Mesendoderm (in vitro differentiated cells): ENCODE measurements at regions not wholly inside any gene's neighbourhood (a gene's known extent, or its start where the extent isn't known, plus 50 kb on each side); places are given as distances from the start of the nearest gene placed in this dataset.

Experiments used
- DNase-seq: peaks from one replicate; pipeline ENCODE4 v3.0.0; 2013
- H2AK5ac ChIP-seq: 2 replicates; pipeline ENCODE4 v1.6.1; 2013; ENCODE audit warnings: low read length, inconsistent platforms
- H2BK120ac ChIP-seq: 2 replicates; pipeline ENCODE4 v1.6.1; 2013; ENCODE audit warnings: low read depth, mild to moderate bottlenecking, low read length, moderate library complexity, mixed read lengths
- H2BK15ac ChIP-seq: replicated peaks from 2 replicates; pipeline ENCODE4 v1.6.1; 2013; ENCODE audit warnings: low read depth, mild to moderate bottlenecking, moderate library complexity
- H2BK5ac ChIP-seq: 2 replicates; pipeline ENCODE4 v1.6.1; 2013; ENCODE audit warnings: low read length, inconsistent platforms
- H3K18ac ChIP-seq: 2 replicates; pipeline ENCODE4 v1.6.1; 2013; ENCODE audit warnings: mild to moderate bottlenecking, low read length, mixed read lengths
- H3K23ac ChIP-seq: one replicate; pipeline ENCODE4 v1.6.1; 2013; ENCODE audit warnings: low read length
- H3K27ac ChIP-seq: 2 replicates; pipeline ENCODE4 v1.5.1; 2013; ENCODE audit warnings: low read depth, mild to moderate bottlenecking, inconsistent platforms, low read length, moderate library complexity
- H3K27me3 ChIP-seq: 2 replicates; pipeline ENCODE4 v1.6.1; 2013; ENCODE audit warnings: low read length, control low read depth, mild to moderate bottlenecking, inconsistent platforms; ENCODE audit not compliant: insufficient read depth, poor library complexity
- H3K36me3 ChIP-seq: 2 replicates; pipeline ENCODE4 v1.6.1; 2013; ENCODE audit warnings: low read length, inconsistent platforms; ENCODE audit not compliant: control insufficient read depth, insufficient read depth
- H3K4ac ChIP-seq: one replicate; pipeline ENCODE4 v1.6.1; 2013; ENCODE audit warnings: low read depth, mild to moderate bottlenecking, low read length, moderate library complexity
- H3K4me1 ChIP-seq: 2 replicates; pipeline ENCODE4 v1.6.1; 2013; ENCODE audit warnings: low read depth, low read length, inconsistent platforms; ENCODE audit not compliant: control insufficient read depth
- H3K4me2 ChIP-seq: 2 replicates; pipeline ENCODE4 v1.6.1; 2013; ENCODE audit warnings: low read length
- H3K4me3 ChIP-seq: 2 replicates; pipeline ENCODE4 v1.5.1; 2013; ENCODE audit warnings: mild to moderate bottlenecking, low read length
- H3K56ac ChIP-seq: one replicate; pipeline ENCODE4 v1.6.1; 2013; ENCODE audit warnings: low read length
- H3K79me1 ChIP-seq: 2 replicates; pipeline ENCODE4 v1.6.1; 2013; ENCODE audit warnings: low read length, inconsistent platforms
- H3K79me2 ChIP-seq: 2 replicates; pipeline ENCODE4 v1.6.1; 2013; ENCODE audit warnings: mild to moderate bottlenecking, low read length; ENCODE audit not compliant: control insufficient read depth, insufficient read depth
- H3K9ac ChIP-seq: 2 replicates; pipeline ENCODE4 v1.6.1; 2013; ENCODE audit warnings: low read length, inconsistent platforms
- H4K5ac ChIP-seq: one replicate; pipeline ENCODE4 v1.6.1; 2013; ENCODE audit warnings: low read length
- H4K8ac ChIP-seq: one replicate; pipeline ENCODE4 v1.6.1; 2013; ENCODE audit warnings: low read depth, mild to moderate bottlenecking, control low read depth, low read length, moderate library complexity
- WGBS: extraction: QIAGEN DNeasy Blood & Tissue Kit; methylation state at CpG from one replicate; pipeline ENCODE4 v1.1.7; 2013; ENCODE audit warnings: low lambda C conversion rate, missing lambda C conversion rate; ENCODE audit not compliant: insufficient coverage; ENCODE audit errors: extremely low coverage; 5-methylcytosine and 5-hydroxymethylcytosine counted together

- H3K4me3 ChIP-seq = no peak overlapping the region
- no peak overlapping the region for H2BK5ac ChIP-seq
- H2BK15ac ChIP-seq = no peak overlapping the region
- WGBS = no CpG with 5 or more reads among the region's 1 CpG
- H3K56ac ChIP-seq = no peak overlapping the region
- H3K9ac ChIP-seq = no peak overlapping the region
- H3K27ac ChIP-seq = no peak overlapping the region
- H4K8ac ChIP-seq = no peak overlapping the region
- H2BK120ac ChIP-seq = no peak overlapping the region
- no peak overlapping the region for H3K18ac ChIP-seq
- no peak overlapping the region for H2AK5ac ChIP-seq
- H3K79me1 ChIP-seq = no peaks in the 10 kb centered on the region
- H4K5ac ChIP-seq = no peak overlapping the region
- DNase-seq = no peak
- no peaks in the 10 kb centered on the region for H3K79me2 ChIP-seq
- no peak overlapping the region for H3K4ac ChIP-seq
- H3K23ac ChIP-seq = no peak overlapping the region
- no peaks in the 10 kb centered on the region for H3K36me3 ChIP-seq
- no peak overlapping the region for H3K4me2 ChIP-seq
- no peaks in the 10 kb centered on the region for H3K27me3 ChIP-seq
- no peaks in the 10 kb centered on the region for H3K4me1 ChIP-seq
Observed at GRCh38 chr9:119941091-119941490, 571.9 kb upstream of the BRINP1 start.

DNA sequence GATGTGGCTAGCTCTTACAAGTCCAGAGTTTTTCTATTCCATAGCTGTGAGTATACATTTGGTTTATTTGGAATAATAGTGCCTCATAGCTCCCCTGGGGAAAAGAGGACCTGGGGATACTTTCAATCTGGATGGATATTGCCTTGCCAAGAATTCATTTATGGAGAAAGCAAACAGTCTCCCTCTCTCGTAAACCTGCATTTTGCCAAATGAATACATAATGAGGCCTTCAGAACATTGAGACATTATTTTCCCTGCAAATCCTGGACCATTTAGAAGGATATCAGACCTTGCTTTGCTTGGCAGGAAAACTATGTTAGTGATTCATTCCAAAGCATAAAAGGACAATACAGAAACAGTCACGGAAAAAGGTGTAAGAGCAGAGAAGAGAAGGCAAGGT is 569.6 kb upstream of the BRINP1 start:
- no peak for DNase-seq
- H3K4me2 ChIP-seq = no peak overlapping the region
- no peaks in the 10 kb centered on the region for H3K79me2 ChIP-seq
- H3K4me3 ChIP-seq = no peak overlapping the region
- no peak overlapping the region for H3K4ac ChIP-seq
- no peaks in the 10 kb centered on the region for H3K4me1 ChIP-seq
- H2AK5ac ChIP-seq = no peak overlapping the region
- WGBS = no CpG with 5 or more reads among the region's 2 CpGs
- no peak overlapping the region for H3K27ac ChIP-seq
- no peak overlapping the region for H4K5ac ChIP-seq
- H2BK120ac ChIP-seq = no peak overlapping the region
- no peak overlapping the region for H2BK5ac ChIP-seq
- no peak overlapping the region for H4K8ac ChIP-seq
- H3K79me1 ChIP-seq = no peaks in the 10 kb centered on the region
- H3K23ac ChIP-seq = no peak overlapping the region
- no peak overlapping the region for H2BK15ac ChIP-seq
- no peak overlapping the region for H3K9ac ChIP-seq
- H3K18ac ChIP-seq = no peak overlapping the region
- no peak overlapping the region for H3K56ac ChIP-seq
- H3K27me3 ChIP-seq = no peaks in the 10 kb centered on the region
- H3K36me3 ChIP-seq = no peaks in the 10 kb centered on the region

DNA sequence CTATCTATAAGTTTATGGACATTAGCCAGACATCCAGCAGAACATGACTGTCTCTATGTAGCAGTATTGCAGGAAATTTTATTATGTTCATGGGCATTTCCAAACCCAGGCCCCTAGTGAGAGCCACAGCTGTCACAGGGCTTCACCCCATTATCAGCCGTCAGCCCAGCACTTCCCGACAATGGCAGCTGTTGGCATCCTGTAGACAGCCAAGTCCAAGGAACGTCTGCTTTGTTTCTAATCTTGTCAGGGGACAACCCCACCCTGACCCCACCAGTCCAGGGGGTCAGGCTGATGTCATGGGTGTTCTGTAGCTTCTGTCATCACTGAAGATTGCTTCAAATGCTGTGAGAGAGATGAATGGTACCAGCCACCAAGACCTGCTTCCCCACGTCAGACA is 565.3 kb upstream of the BRINP1 start:
- Histone ChIP-seq H3K4me2 (no peak overlapping the region), H3K9ac (no peak overlapping the region), H3K4me3 (no peak overlapping the region), H4K5ac (no peak overlapping the region), H3K27me3 (no peaks in the 10 kb centered on the region), H3K4me1 (no peaks in the 10 kb centered on the region), H2AK5ac (no peak overlapping the region), H2BK120ac (no peak overlapping the region), H2BK5ac (no peak overlapping the region), H3K4ac (no peak overlapping the region), H3K79me2 (no peaks in the 10 kb centered on the region), H3K23ac (no peak overlapping the region), H3K79me1 (no peaks in the 10 kb centered on the region), H3K36me3 (no peaks in the 10 kb centered on the region), H3K27ac (no peak overlapping the region), H2BK15ac (no peak overlapping the region), H4K8ac (no peak overlapping the region), H3K56ac (no peak overlapping the region), H3K18ac (no peak overlapping the region)
- DNase-seq = no peak
- no CpG with 5 or more reads among the region's 4 CpGs for WGBS

- Histone ChIP-seq H4K8ac (no peak overlapping the region), H3K79me1 (no peaks in the 10 kb centered on the region), H3K9ac (no peak overlapping the region), H3K18ac (no peak overlapping the region), H3K4me3 (no peak overlapping the region), H3K23ac (no peak overlapping the region), H4K5ac (no peak overlapping the region), H2BK5ac (no peak overlapping the region), H3K4me1 (no peaks in the 10 kb centered on the region), H3K27me3 (no peaks in the 10 kb centered on the region), H2BK120ac (no peak overlapping the region), H2BK15ac (no peak overlapping the region), H3K79me2 (no peaks in the 10 kb centered on the region), H3K56ac (no peak overlapping the region), H3K27ac (no peak overlapping the region), H2AK5ac (no peak overlapping the region), H3K4ac (no peak overlapping the region), H3K4me2 (no peak overlapping the region), H3K36me3 (no peaks in the 10 kb centered on the region)
- WGBS = no CpG with 5 or more reads among the region's 5 CpGs
- DNase-seq = no peak
Observed at GRCh38 chr9:119933191-119933590, 564.0 kb upstream of the BRINP1 start.

DNA sequence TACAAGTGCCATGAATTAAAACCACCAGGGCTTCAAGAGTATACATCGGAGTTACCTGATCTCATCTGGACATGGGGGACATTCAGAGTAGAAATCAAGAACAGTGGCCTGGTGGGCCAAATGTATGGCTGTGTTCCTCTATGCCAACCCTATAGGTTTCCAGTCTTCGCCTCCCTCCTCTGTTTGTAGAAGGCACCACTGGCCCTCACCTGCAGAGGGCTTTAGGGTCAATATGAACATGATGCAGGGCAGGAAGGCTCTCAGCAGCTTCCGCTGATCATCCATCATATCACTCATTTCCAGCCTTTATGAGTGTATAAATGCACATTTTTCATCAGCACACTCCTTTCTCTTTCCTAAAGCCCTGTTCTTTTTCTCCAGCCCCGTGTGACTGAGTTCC is 555.5 kb upstream of the BRINP1 start:
- Histone ChIP-seq H3K56ac (no peak overlapping the region), H4K8ac (no peak overlapping the region), H3K23ac (no peak overlapping the region), H3K27me3 (no peaks in the 10 kb centered on the region), H2AK5ac (no peak overlapping the region), H3K27ac (no peak overlapping the region), H3K79me2 (no peaks in the 10 kb centered on the region), H3K9ac (no peak overlapping the region), H3K4ac (no peak overlapping the region), H2BK15ac (no peak overlapping the region), H3K18ac (no peak overlapping the region), H3K4me1 (no peaks in the 10 kb centered on the region), H3K4me2 (no peak overlapping the region), H4K5ac (no peak overlapping the region), H2BK120ac (no peak overlapping the region), H3K36me3 (no peaks in the 10 kb centered on the region), H3K79me1 (no peaks in the 10 kb centered on the region), H2BK5ac (no peak overlapping the region), H3K4me3 (no peak overlapping the region)
- DNase-seq = peak; percentile 30
- WGBS = no CpG with 5 or more reads among the region's 4 CpGs

GRCh38 chr9:119917175-119917574 is 547.9 kb upstream of the BRINP1 start:
- Histone ChIP-seq H2BK120ac (no peak overlapping the region), H2BK5ac (no peak overlapping the region), H3K79me2 (no peaks in the 10 kb centered on the region), H2AK5ac (no peak overlapping the region), H3K79me1 (no peaks in the 10 kb centered on the region), H3K27ac (no peak overlapping the region), H3K27me3 (no peaks in the 10 kb centered on the region), H3K23ac (no peak overlapping the region), H3K4me1 (no peaks in the 10 kb centered on the region), H4K5ac (no peak overlapping the region), H3K4ac (no peak overlapping the region), H3K9ac (no peak overlapping the region), H3K56ac (no peak overlapping the region), H3K36me3 (no peaks in the 10 kb centered on the region), H4K8ac (no peak overlapping the region), H2BK15ac (no peak overlapping the region), H3K18ac (no peak overlapping the region), H3K4me2 (no peak overlapping the region), H3K4me3 (no peak overlapping the region)
- DNase-seq = no peak
- WGBS = 100% methylated on average over 1 of the region's 5 CpGs
